ENCODE measurements at regions not wholly inside any gene's neighbourhood (a gene's known extent, or its start where the extent isn't known, plus 50 kb on each side); places are given as distances from the start of the nearest gene placed in this dataset.

GRCh38 chrX:139063364-139063763 is 351.8 kb upstream of the FGF13 start:
- CTCF ChIA-PET (ENCODE audit: unreplicated experiment), result no interaction called here
- H3K4me1 ChIP-seq (ENCODE audit: insufficient read depth, low read length, poor library complexity, severe bottlenecking), result no peaks in the 10 kb centered on the region
- intact Hi-C loops (cut with micrococcal nuclease; ENCODE audit: unreplicated experiment), result no loop called here

GRCh38 chrX:139058831-139059495 is 347.4 kb upstream of the FGF13 start:
- Histone ChIP-seq H4K20me1 (ENCODE audit: insufficient read depth, low read length) (no peaks in the 10 kb centered on the region), H3K4me2 (ENCODE audit: low read length) (no peak overlapping the region), H2AFZ (ENCODE audit: low read length) (no peak overlapping the region), H3K4me3 (ENCODE audit: low read depth, low read length, poor library complexity, severe bottlenecking) (no peak overlapping the region), H3K4me1 (ENCODE audit: insufficient read depth, low read length, poor library complexity, severe bottlenecking) (no peaks in the 10 kb centered on the region), H3K9me2 (ENCODE audit: insufficient read depth, low read length) (no peaks in the 10 kb centered on the region), H3K27ac (ENCODE audit: low read depth, low read length, poor library complexity, severe bottlenecking) (no peak overlapping the region), H3K79me2 (ENCODE audit: insufficient read depth, low read depth, low read length) (no peaks in the 10 kb centered on the region), H3K9me3 (ENCODE audit: low read length) (no peaks in the 10 kb centered on the region), H3K36me3 (ENCODE audit: insufficient read depth, low read length) (no peaks in the 10 kb centered on the region)
- ChIA-PET POLR2A (no interaction called here), CTCF (ENCODE audit: unreplicated experiment) (no interaction called here)
- DNase-seq (ENCODE audit: low spot score), result no peak
- intact Hi-C loops (cut with micrococcal nuclease; ENCODE audit: unreplicated experiment), result no loop called here
- BruUV-seq (replicated peaks), result no TSS peak
- TF ChIP-seq EZH2phosphoT487 (IDR thresholded peaks at IDR 0.05; ENCODE audit: borderline replicate concordance, low read depth, low read length), result no peak
- no peak for TF ChIP-seq CTCF (conservative IDR thresholded peaks at IDR 0.05; ENCODE audit: low read length)

More at GRCh38 chrX:139063364-139063763, 351.8 kb upstream of the FGF13 start:
- BruUV-seq (replicated peaks), result no TSS peak
- H3K9me3 ChIP-seq (ENCODE audit: low read length), result no peaks in the 10 kb centered on the region
- H4K20me1 ChIP-seq (ENCODE audit: insufficient read depth, low read length), result no peaks in the 10 kb centered on the region
- H3K9me2 ChIP-seq (ENCODE audit: insufficient read depth, low read length), result no peaks in the 10 kb centered on the region
- H3K36me3 ChIP-seq (ENCODE audit: insufficient read depth, low read length), result no peaks in the 10 kb centered on the region
- no peak overlapping the region for H3K4me2 ChIP-seq (ENCODE audit: low read length)
- H3K27ac ChIP-seq (ENCODE audit: low read depth, low read length, poor library complexity, severe bottlenecking), result no peak overlapping the region
- H2AFZ ChIP-seq (ENCODE audit: low read length), result no peak overlapping the region
- POLR2A ChIA-PET, result no interaction called here
- no peak for DNase-seq (ENCODE audit: low spot score)
- TF ChIP-seq EZH2phosphoT487 (IDR thresholded peaks at IDR 0.05; ENCODE audit: borderline replicate concordance, low read depth, low read length) (no peak), CTCF (conservative IDR thresholded peaks at IDR 0.05; ENCODE audit: low read length) (no peak)
- no peak overlapping the region for H3K4me3 ChIP-seq (ENCODE audit: low read depth, low read length, poor library complexity, severe bottlenecking)
- no peaks in the 10 kb centered on the region for H3K79me2 ChIP-seq (ENCODE audit: insufficient read depth, low read depth, low read length)

GRCh38 chrX:139052461-139052860 is 340.9 kb upstream of the FGF13 start:
- ChIA-PET CTCF (ENCODE audit: unreplicated experiment) (no interaction called here), POLR2A (no interaction called here)
- Histone ChIP-seq H3K9me2 (ENCODE audit: insufficient read depth, low read length) (no peaks in the 10 kb centered on the region), H3K36me3 (ENCODE audit: insufficient read depth, low read length) (no peaks in the 10 kb centered on the region), H3K4me1 (ENCODE audit: insufficient read depth, low read length, poor library complexity, severe bottlenecking) (no peaks in the 10 kb centered on the region), H3K4me2 (ENCODE audit: low read length) (no peak overlapping the region), H3K27ac (ENCODE audit: low read depth, low read length, poor library complexity, severe bottlenecking) (no peak overlapping the region), H3K4me3 (ENCODE audit: low read depth, low read length, poor library complexity, severe bottlenecking) (no peak overlapping the region), H2AFZ (ENCODE audit: low read length) (no peak overlapping the region), H3K9me3 (ENCODE audit: low read length) (no peaks in the 10 kb centered on the region), H3K79me2 (ENCODE audit: insufficient read depth, low read depth, low read length) (no peaks in the 10 kb centered on the region), H4K20me1 (ENCODE audit: insufficient read depth, low read length) (no peaks in the 10 kb centered on the region)
- no peak for DNase-seq (ENCODE audit: low spot score)
- BruUV-seq (replicated peaks), result no TSS peak
- intact Hi-C loops (cut with micrococcal nuclease; ENCODE audit: unreplicated experiment), result no loop called here
- TF ChIP-seq EZH2phosphoT487 (IDR thresholded peaks at IDR 0.05; ENCODE audit: borderline replicate concordance, low read depth, low read length), result no peak
- no peak for TF ChIP-seq CTCF (conservative IDR thresholded peaks at IDR 0.05; ENCODE audit: low read length)
